MM.1S (cell line): ENCODE measurements at regions not wholly inside any gene's neighbourhood (a gene's known extent, or its start where the extent isn't known, plus 50 kb on each side); places are given as distances from the start of the nearest gene placed in this dataset.

Experiments used
- DNase-seq: peaks from one replicate; pipeline ENCODE4 v3.0.0-alpha.2; 2015
- H2AFZ ChIP-seq: fragments of 300-600 bp; sonication (generic); 2 replicates; pipeline ENCODE4 v1.6.0; 2016; ENCODE audit warnings: antibody characterized with exemption, low read length
- H3F3A ChIP-seq: fragments of 300-600 bp; sonication (generic); 2 replicates; pipeline ENCODE4 v1.6.1; 2016; ENCODE audit warnings: mild to moderate bottlenecking, antibody characterized with exemption, low read length, moderate library complexity, mixed read lengths; ENCODE audit not compliant: insufficient read depth
- H3K27ac ChIP-seq: fragments of 300-600 bp; sonication (generic); 2 replicates; pipeline ENCODE4 v1.5.1; 2016; ENCODE audit warnings: mild to moderate bottlenecking, low read length
- H3K27me3 ChIP-seq: fragments of 300-600 bp; sonication (generic); replicated peaks from 2 replicates; pipeline ENCODE4 v1.6.0; 2016; ENCODE audit warnings: low read length; ENCODE audit not compliant: insufficient read depth
- H3K36me3 ChIP-seq: fragments of 300-600 bp; sonication (generic); replicated peaks from 2 replicates; pipeline ENCODE4 v1.6.1; 2016; ENCODE audit warnings: mild to moderate bottlenecking, low read length, mixed read lengths; ENCODE audit not compliant: insufficient read depth
- H3K4me1 ChIP-seq: fragments of 300-600 bp; sonication (generic); 2 replicates; pipeline ENCODE4 v1.6.1; 2016; ENCODE audit warnings: low read length, mixed read lengths
- H3K4me2 ChIP-seq: fragments of 300-600 bp; sonication (generic); 2 replicates; pipeline ENCODE4 v1.6.0; 2016; ENCODE audit warnings: low read depth, low read length
- H3K4me3 ChIP-seq: fragments of 300-600 bp; sonication (generic); 2 replicates; pipeline ENCODE4 v1.5.1; 2016; ENCODE audit warnings: low read length, mixed read lengths
- H3K79me2 ChIP-seq: fragments of 300-600 bp; sonication (generic); 2 replicates; pipeline ENCODE4 v1.6.1; 2016; ENCODE audit warnings: mixed run types, low read length, mixed read lengths
- H3K9ac ChIP-seq: fragments of 300-600 bp; sonication (generic); 2 replicates; pipeline ENCODE4 v1.6.1; 2016; ENCODE audit warnings: low read length, mixed read lengths
- H3K9me2 ChIP-seq: fragments of 300-600 bp; sonication (generic); replicated peaks from 2 replicates; pipeline ENCODE4 v1.6.1; 2016; ENCODE audit warnings: mild to moderate bottlenecking, low read length, mixed read lengths; ENCODE audit not compliant: insufficient read depth
- H3K9me3 ChIP-seq: fragments of 300-600 bp; sonication (generic); replicated peaks from 2 replicates; pipeline ENCODE4 v1.6.1; 2016; ENCODE audit warnings: mild to moderate bottlenecking, low read length, mixed read lengths; ENCODE audit not compliant: insufficient read depth
- H4K20me1 ChIP-seq: fragments of 300-600 bp; sonication (generic); 2 replicates; pipeline ENCODE4 v1.6.1; 2016; ENCODE audit warnings: mild to moderate bottlenecking, low read length, moderate library complexity, mixed read lengths; ENCODE audit not compliant: insufficient read depth
- CTCF ChIP-seq: fragments of 300-600 bp; sonication (generic); IDR thresholded peaks from 2 replicates; pipeline ENCODE4 v1.5.1; 2016; ENCODE audit warnings: antibody characterized with exemption, low read length, mixed read lengths
- EZH2 ChIP-seq: fragments of 300-600 bp; sonication (generic); optimal IDR thresholded peaks from 2 replicates; pipeline ENCODE3; 2017; ENCODE audit warnings: low read depth, mild to moderate bottlenecking, antibody characterized with exemption, low read length, mixed read lengths
- EZH2phosphoT487 ChIP-seq: fragments of 300-600 bp; sonication (generic); IDR thresholded peaks from 2 replicates; pipeline ENCODE4 v1.6.1; 2018; ENCODE audit warnings: antibody characterized with exemption, low read length

- H3K9me3 ChIP-seq = no peaks in the 10 kb centered on the region
- TF ChIP-seq EZH2 (no peak), CTCF (no peak), EZH2phosphoT487 (no peak)
- no peak overlapping the region for H3K9ac ChIP-seq
- H3F3A ChIP-seq = no peaks in the 10 kb centered on the region
- H3K79me2 ChIP-seq = no peaks in the 10 kb centered on the region
- H3K4me1 ChIP-seq = no peaks in the 10 kb centered on the region
- no peak overlapping the region for H3K27ac ChIP-seq
- DNase-seq = no peak
- no peak overlapping the region for H3K4me3 ChIP-seq
- no peaks in the 10 kb centered on the region for H3K9me2 ChIP-seq
- no peak overlapping the region for H3K4me2 ChIP-seq
- no peaks in the 10 kb centered on the region for H4K20me1 ChIP-seq
- H3K27me3 ChIP-seq = no peaks in the 10 kb centered on the region
- no peaks in the 10 kb centered on the region for H3K36me3 ChIP-seq
- no peak overlapping the region for H2AFZ ChIP-seq
Measured at GRCh38 chr18:78721238-78721875, 258.3 kb upstream of the SALL3 start.

- Histone ChIP-seq H3K9me3 (no peaks in the 10 kb centered on the region), H4K20me1 (no peaks in the 10 kb centered on the region), H2AFZ (no peak overlapping the region), H3K36me3 (no peaks in the 10 kb centered on the region), H3F3A (no peaks in the 10 kb centered on the region), H3K27ac (no peak overlapping the region), H3K4me2 (no peak overlapping the region), H3K27me3 (no peaks in the 10 kb centered on the region), H3K9me2 (no peaks in the 10 kb centered on the region), H3K4me1 (no peaks in the 10 kb centered on the region), H3K79me2 (no peaks in the 10 kb centered on the region), H3K9ac (no peak overlapping the region), H3K4me3 (no peak overlapping the region)
- no peak for DNase-seq
- no peak for TF ChIP-seq EZH2
- TF ChIP-seq EZH2phosphoT487 = no peak
- no peak for TF ChIP-seq CTCF
Measured at GRCh38 chr18:78721981-78722380, 257.6 kb upstream of the SALL3 start.

- DNase-seq = no peak
- no peak for TF ChIP-seq EZH2phosphoT487
Measured at GRCh38 chr18:78722386-78722785, 257.2 kb upstream of the SALL3 start.

GRCh38 chr18:78722929-78723710 lies 256.5 kb upstream of the SALL3 start:
- H3K9me2 ChIP-seq = no peaks in the 10 kb centered on the region
- no peaks in the 10 kb centered on the region for H3K27me3 ChIP-seq
- H3K79me2 ChIP-seq = no peaks in the 10 kb centered on the region
- no peak for DNase-seq
- no peaks in the 10 kb centered on the region for H3F3A ChIP-seq
- H3K9ac ChIP-seq = no peak overlapping the region
- H3K4me1 ChIP-seq = no peaks in the 10 kb centered on the region
- no peak for TF ChIP-seq CTCF
- TF ChIP-seq EZH2phosphoT487 = no peak
- no peak overlapping the region for H2AFZ ChIP-seq
- H3K36me3 ChIP-seq = no peaks in the 10 kb centered on the region
- no peaks in the 10 kb centered on the region for H3K9me3 ChIP-seq
- H3K4me3 ChIP-seq = no peak overlapping the region
- H3K4me2 ChIP-seq = no peak overlapping the region
- H3K27ac ChIP-seq = no peak overlapping the region
- H4K20me1 ChIP-seq = no peaks in the 10 kb centered on the region

More at GRCh38 chr18:78722386-78722785, 257.2 kb upstream of the SALL3 start:
- Histone ChIP-seq H3K4me1 (no peaks in the 10 kb centered on the region), H3K9me3 (no peaks in the 10 kb centered on the region), H4K20me1 (no peaks in the 10 kb centered on the region), H3K9ac (no peak overlapping the region), H3K36me3 (no peaks in the 10 kb centered on the region), H3K27ac (no peak overlapping the region), H3K79me2 (no peaks in the 10 kb centered on the region), H2AFZ (no peak overlapping the region), H3K4me3 (no peak overlapping the region), H3K27me3 (no peaks in the 10 kb centered on the region), H3K9me2 (no peaks in the 10 kb centered on the region), H3F3A (no peaks in the 10 kb centered on the region), H3K4me2 (no peak overlapping the region)
